Lower lobe of right lung (tissue), 2 donors: ENCODE measurements at regions not wholly inside any gene's neighbourhood (a gene's known extent, or its start where the extent isn't known, plus 50 kb on each side); places are given as distances from the start of the nearest gene placed in this dataset.
"Not testable (repeated sequence)": the region's sequence is repeated elsewhere in the genome, so short reads cannot be mapped to it uniquely, and the experiment has no call there.

Source experiments
- ATAC-seq, 2 donors: fragments of 200-7000 bp; cut with Tn5 transposase; one replicate each; pipeline ENCODE4 v1.9.1; 2020 to 2022; ENCODE audit warnings: mild to moderate bottlenecking in 2 of 2, moderate library complexity in 2 of 2
- DNase-seq: peaks from one replicate; pipeline ENCODE4 v3.0.0-alpha.2; 2020
- H3K27ac ChIP-seq: fragments of 200-600 bp; one replicate; pipeline ENCODE4 v1.8.0; 2022
- H3K27me3 ChIP-seq: fragments of 200-600 bp; one replicate; pipeline ENCODE4 v1.8.0; 2022; ENCODE audit warnings: low read depth
- H3K36me3 ChIP-seq: fragments of 200-600 bp; one replicate; pipeline ENCODE4 v1.8.0; 2022; ENCODE audit warnings: mild to moderate bottlenecking
- H3K4me1 ChIP-seq: fragments of 200-600 bp; one replicate; pipeline ENCODE4 v1.8.0; 2022
- H3K4me3 ChIP-seq: fragments of 200-600 bp; one replicate; pipeline ENCODE4 v1.8.0; 2022; ENCODE audit warnings: mild to moderate bottlenecking
- H3K9me3 ChIP-seq: fragments of 200-600 bp; one replicate; pipeline ENCODE4 v1.8.0; 2022
- CTCF ChIP-seq: fragments of 200-600 bp; IDR thresholded peaks from one replicate; pipeline ENCODE4 v1.8.0; 2022; ENCODE audit warnings: antibody characterized with exemption, mild to moderate bottlenecking
- intact Hi-C: fragments of 100-400 bp; cut with DNase I; formaldehyde crosslinking; loops from one replicate; pipeline ENCODE4 v1.11.0; 2022
- donor health status: DM: no; HTN: yes; CAD: no; lungs with severe emphysema.

GRCh38 chr17:30686538-30687479 lies 137.7 kb downstream of the CRLF3 start:
- H3K4me3 ChIP-seq, ATAC-seq, H3K4me1 ChIP-seq, intact Hi-C loops, H3K36me3 ChIP-seq, H3K27me3 ChIP-seq, H3K9me3 ChIP-seq, H3K27ac ChIP-seq, DNase-seq: not testable (repeated sequence)

GRCh38 chr17:30682280-30682679 lies 142.2 kb downstream of the CRLF3 start:
- ATAC-seq, H3K36me3 ChIP-seq, H3K27me3 ChIP-seq, H3K4me3 ChIP-seq, H3K4me1 ChIP-seq, DNase-seq, intact Hi-C loops, H3K27ac ChIP-seq, H3K9me3 ChIP-seq: not testable (repeated sequence)

GRCh38 chr17:30680681-30681080 lies 143.8 kb downstream of the CRLF3 start:
- DNase-seq, ATAC-seq, H3K9me3 ChIP-seq, H3K27ac ChIP-seq, intact Hi-C loops, H3K4me3 ChIP-seq, H3K27me3 ChIP-seq, H3K36me3 ChIP-seq, H3K4me1 ChIP-seq: not testable (repeated sequence)

GRCh38 chr17:30677550-30678249 lies 146.8 kb downstream of the CRLF3 start:
- no peak for DNase-seq
- H3K36me3 ChIP-seq, result no peaks in the 10 kb centered on the region
- intact Hi-C loops, result no loop called here
- H3K4me1 ChIP-seq, result no peaks in the 10 kb centered on the region
- H3K4me3 ChIP-seq, result no peak overlapping the region
- TF ChIP-seq CTCF, result no peak
- no peaks in the 10 kb centered on the region for H3K27me3 ChIP-seq
- no peaks in the 10 kb centered on the region for H3K9me3 ChIP-seq
- H3K27ac ChIP-seq, result no peak overlapping the region
- ATAC-seq, result no peak

- H3K27ac ChIP-seq, H3K36me3 ChIP-seq, H3K4me3 ChIP-seq, ATAC-seq, intact Hi-C loops, H3K4me1 ChIP-seq, H3K27me3 ChIP-seq, DNase-seq, H3K9me3 ChIP-seq: not testable (repeated sequence)
These were observed 148.6 kb downstream of the CRLF3 start for GRCh38 chr17:30675777-30676492.

GRCh38 chr17:30669217-30669649 lies 155.3 kb downstream of the CRLF3 start:
- not testable (repeated sequence) for DNase-seq, H3K27ac ChIP-seq, H3K4me3 ChIP-seq

GRCh38 chr17:30668360-30669181 lies 155.9 kb downstream of the CRLF3 start:
- H3K36me3 ChIP-seq, H3K27ac ChIP-seq, H3K4me1 ChIP-seq, H3K4me3 ChIP-seq, DNase-seq, H3K27me3 ChIP-seq, H3K9me3 ChIP-seq, intact Hi-C loops: not testable (repeated sequence)
- ATAC-seq, result peak; percentile 9 to 35

More at GRCh38 chr17:30669217-30669649, 155.3 kb downstream of the CRLF3 start:
- H3K27me3 ChIP-seq, H3K4me1 ChIP-seq, H3K9me3 ChIP-seq, H3K36me3 ChIP-seq, intact Hi-C loops: not testable (repeated sequence)
- peak; percentile 8 to 28 for ATAC-seq

GRCh38 chr17:30667657-30668359 lies 156.7 kb downstream of the CRLF3 start:
- intact Hi-C loops, H3K36me3 ChIP-seq, H3K4me1 ChIP-seq, H3K9me3 ChIP-seq, H3K27me3 ChIP-seq, H3K27ac ChIP-seq, DNase-seq: not testable (repeated sequence)
- ATAC-seq, result peak; percentile 71 to 72
- H3K4me3 ChIP-seq, result peak overlapping the region; percentile 49

- H3K4me3 ChIP-seq, result peak overlapping the region; percentile 49
- ATAC-seq, result peak in 1 of 2 donors; percentile 18
These were observed 157.4 kb downstream of the CRLF3 start for GRCh38 chr17:30666838-30667656.

GRCh38 chr17:30663727-30664455 lies 160.6 kb downstream of the CRLF3 start:
- H3K27ac ChIP-seq, H3K4me1 ChIP-seq, H3K4me3 ChIP-seq, intact Hi-C loops, H3K9me3 ChIP-seq, DNase-seq, H3K36me3 ChIP-seq, ATAC-seq, H3K27me3 ChIP-seq: not testable (repeated sequence)

More at GRCh38 chr17:30666838-30667656, 157.4 kb downstream of the CRLF3 start:
- H3K27ac ChIP-seq, H3K4me1 ChIP-seq, H3K9me3 ChIP-seq, DNase-seq, H3K27me3 ChIP-seq, H3K36me3 ChIP-seq, intact Hi-C loops: not testable (repeated sequence)
